Small intestine (tissue), 7 donors: ENCODE measurements at regions not wholly inside any gene's neighbourhood (a gene's known extent, or its start where the extent isn't known, plus 50 kb on each side); places are given as distances from the start of the nearest gene placed in this dataset.

Source experiments
- DNase-seq, 2 donors: peaks; one replicate each; pipeline versions ENCODE4 v3.0.0 to v3.0.0-alpha.2; 2013
- FAIRE-seq: peaks from 2 replicates; lab custom pipeline; 2012; peaks lifted over from hg19 to GRCh38; lab: Jason Lieb, UNC
- H3K27ac ChIP-seq, 3 donors: one replicate each; pipeline ENCODE4 v1.5.1; 2013; ENCODE audit warnings: low read length in 2 of 3, mild to moderate bottlenecking in 2 of 3, control low read depth in 1 of 3, inconsistent platforms in 1 of 3, low read depth in 1 of 3, moderate library complexity in 1 of 3
- H3K27me3 ChIP-seq, 3 donors: one replicate each; pipeline ENCODE4 v1.6.1; 2013; ENCODE audit warnings: low read length in 3 of 3, inconsistent platforms in 1 of 3; ENCODE audit not compliant: control insufficient read depth in 3 of 3, insufficient read depth in 3 of 3
- H3K36me3 ChIP-seq, 3 donors: one replicate each; pipeline ENCODE4 v1.6.1; 2013; ENCODE audit warnings: low read length in 3 of 3, inconsistent platforms in 1 of 3, low read depth in 1 of 3, mild to moderate bottlenecking in 1 of 3, moderate library complexity in 1 of 3; ENCODE audit not compliant: control insufficient read depth in 3 of 3, insufficient read depth in 2 of 3
- H3K4me1 ChIP-seq, 3 donors: one replicate each; pipeline ENCODE4 v1.6.1; 2013; ENCODE audit warnings: low read length in 2 of 3, inconsistent platforms in 1 of 3, low read depth in 1 of 3, mild to moderate bottlenecking in 1 of 3, moderate library complexity in 1 of 3; ENCODE audit not compliant: control insufficient read depth in 3 of 3, insufficient read depth in 2 of 3
- H3K4me3 ChIP-seq, 3 donors: one replicate each; pipeline ENCODE4 v1.5.1; 2013; ENCODE audit warnings: low read length in 3 of 3, control low read depth in 1 of 3, inconsistent platforms in 1 of 3, low read depth in 1 of 3, mild to moderate bottlenecking in 1 of 3, moderate library complexity in 1 of 3
- H3K9me3 ChIP-seq, 2 donors: one replicate each; pipeline ENCODE4 v1.6.1; 2013; ENCODE audit warnings: low read depth in 1 of 2, low read length in 1 of 2; ENCODE audit not compliant: control insufficient read depth in 2 of 2, insufficient read depth in 1 of 2
- WGBS, 3 donors: extraction: QIAGEN DNeasy Blood & Tissue Kit; methylation state at CpG; one replicate each; pipeline ENCODE4 v1.1.7; 2013; 5-methylcytosine and 5-hydroxymethylcytosine counted together
- donor health status: healthy with polysubstance abuse.
- donor health status: control.
- donor health status: control.
- donor health status: Bipolar disorder and iron deficiency.
- donor health status: healthy.

DNA sequence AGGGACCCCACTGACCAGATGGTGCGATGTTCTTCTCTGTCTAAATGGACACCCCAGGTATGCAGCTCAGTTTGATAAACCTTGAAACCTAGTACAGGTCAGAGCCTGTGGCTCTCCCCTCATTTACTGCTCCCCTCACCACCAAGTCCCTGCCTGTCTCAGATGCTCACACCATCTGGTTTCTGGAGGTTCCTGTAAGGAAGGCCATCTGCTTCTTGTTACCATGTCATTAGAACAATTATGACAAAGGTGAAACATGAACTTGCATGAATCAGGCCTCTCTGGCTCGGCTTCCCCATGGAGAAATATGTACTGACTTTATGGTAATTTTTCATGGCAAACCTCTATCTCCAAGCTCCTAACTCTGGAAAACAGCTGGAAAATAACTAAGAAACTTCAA is 965.7 kb downstream of the UQCRFS1 start:
- Histone ChIP-seq H3K27ac (no peak overlapping the region), H3K36me3 (no peaks in the 10 kb centered on the region), H3K9me3 (no peaks in the 10 kb centered on the region), H3K27me3 (no peaks in the 10 kb centered on the region), H3K4me3 (no peak overlapping the region), H3K4me1 (no peaks in the 10 kb centered on the region)
- no peak for FAIRE-seq
- no peak for DNase-seq
- WGBS, 3 donors: 87 to 92% (median 89%) methylated on average over 2 of the region's 2 CpGs

DNA sequence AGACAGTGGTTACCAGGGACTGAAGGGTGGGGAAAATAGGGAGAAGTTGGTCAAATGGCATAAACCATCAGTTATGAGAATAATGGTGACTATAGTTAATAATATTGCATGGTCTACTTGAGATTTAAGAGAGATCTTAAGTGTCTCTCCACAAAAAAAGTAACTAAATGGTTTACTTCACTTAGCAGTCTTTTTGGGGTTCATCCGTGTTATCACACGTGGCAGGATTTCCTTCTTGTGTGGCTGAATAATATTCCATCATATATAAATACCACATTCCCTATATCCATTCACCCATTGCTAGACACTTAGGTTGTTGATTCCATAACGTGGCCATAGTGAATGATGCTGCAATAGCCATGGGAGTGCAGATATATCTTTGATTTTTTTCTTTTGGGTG is 967.0 kb downstream of the UQCRFS1 start:
- DNase-seq (no peak), FAIRE-seq (no peak)
- Histone ChIP-seq H3K27ac (no peak overlapping the region), H3K36me3 (no peaks in the 10 kb centered on the region), H3K27me3 (no peaks in the 10 kb centered on the region), H3K4me3 (no peak overlapping the region), H3K9me3 (no peaks in the 10 kb centered on the region), H3K4me1 (no peaks in the 10 kb centered on the region)
- WGBS, 3 donors: 63 to 83% (median 71%) methylated on average over 3 of the region's 3 CpGs

DNA sequence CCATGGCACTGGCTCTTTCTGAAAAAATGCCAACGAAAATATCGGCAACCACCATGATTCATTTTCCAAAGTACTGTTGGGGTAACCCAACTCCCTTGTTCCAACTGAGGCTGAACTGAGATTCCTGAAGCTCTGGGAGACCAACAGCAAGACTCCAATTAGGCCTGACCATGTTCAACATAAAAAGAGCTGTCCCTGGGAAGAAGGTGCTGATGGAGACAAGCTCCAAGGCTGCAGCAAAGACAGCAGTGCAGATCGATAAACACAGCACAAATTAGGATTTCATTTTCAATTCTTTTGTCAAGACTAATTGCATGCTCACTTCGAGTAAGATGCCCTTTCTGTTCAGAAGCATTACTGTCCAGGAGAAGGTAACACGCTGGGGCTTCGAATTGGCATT is 968.0 kb downstream of the UQCRFS1 start:
- Histone ChIP-seq H3K9me3 (no peaks in the 10 kb centered on the region), H3K4me1 (no peaks in the 10 kb centered on the region), H3K27me3 (no peaks in the 10 kb centered on the region), H3K4me3 (no peak overlapping the region), H3K36me3 (no peaks in the 10 kb centered on the region), H3K27ac (no peak overlapping the region)
- DNase-seq: no peak
- no peak for FAIRE-seq
- WGBS, 3 donors: 78 to 85% (median 83%) methylated on average over 6 of the region's 6 CpGs

DNA sequence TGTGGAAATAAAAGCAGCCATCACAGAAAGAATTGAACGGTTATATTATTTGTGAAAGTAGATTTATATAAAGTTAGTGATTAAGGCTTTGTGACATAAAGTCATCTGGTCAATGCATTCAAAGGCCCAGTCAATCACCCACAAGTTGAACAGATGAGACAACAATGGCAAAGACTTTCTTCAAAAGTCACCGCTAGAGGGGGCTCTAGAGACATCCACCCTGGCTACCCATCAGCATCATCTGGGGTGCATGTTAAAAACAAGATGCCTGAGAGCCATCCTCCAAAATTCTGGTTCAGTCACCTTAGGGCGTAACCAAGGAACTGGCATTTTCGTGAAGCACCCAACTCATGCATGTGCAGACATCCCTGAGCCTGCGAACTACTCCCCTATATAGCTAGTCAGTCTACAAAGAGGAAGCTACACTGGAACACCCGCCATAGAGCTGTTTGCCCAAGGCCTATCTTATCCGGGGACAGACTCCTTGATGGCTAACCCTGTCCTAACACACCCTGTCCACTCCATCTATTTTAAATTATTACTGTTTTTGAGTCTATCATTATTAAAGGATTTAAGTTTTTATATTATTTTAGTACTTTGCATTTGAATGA is 970.5 kb downstream of the UQCRFS1 start:
- 44 to 51% (median 45%) methylated on average over 7 of the region's 7 CpGs for WGBS, 3 donors

DNA sequence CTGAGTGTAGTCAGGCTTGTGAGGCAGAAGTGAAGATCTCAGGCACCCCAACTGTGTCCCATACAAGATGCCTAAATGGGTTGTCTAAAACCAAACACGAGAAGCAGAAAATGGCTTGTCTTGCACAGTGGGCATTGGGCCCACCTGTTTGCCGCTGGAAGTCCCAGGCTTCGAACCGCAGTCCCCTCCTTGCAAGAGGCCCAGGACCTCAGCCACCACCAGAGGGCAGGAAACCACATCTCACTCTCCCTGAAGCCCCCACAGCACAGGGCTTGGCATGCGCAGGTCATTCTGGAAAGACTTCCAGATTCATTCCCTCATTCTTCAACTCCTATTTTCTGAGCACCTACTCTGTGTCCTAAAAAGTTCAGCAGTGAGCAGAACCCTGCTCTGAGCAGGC is 973.7 kb downstream of the UQCRFS1 start:
- no peaks in the 10 kb centered on the region for H3K36me3 ChIP-seq
- peaks cover 0 to 6% of the 10 kb centered on the region in 2 donors for H3K9me3 ChIP-seq
- no peaks in the 10 kb centered on the region for H3K27me3 ChIP-seq
- no peak for DNase-seq
- H3K4me1 ChIP-seq: no peaks in the 10 kb centered on the region
- no peak for FAIRE-seq
- H3K27ac ChIP-seq: no peak overlapping the region
- 52 to 67% (median 66%) methylated on average over 5 of the region's 5 CpGs for WGBS, 3 donors
- H3K4me3 ChIP-seq: no peak overlapping the region

More for the DNA sequence above, 970.5 kb downstream of the UQCRFS1 start:
- H3K4me3 ChIP-seq: no peak overlapping the region
- H3K4me1 ChIP-seq: no peaks in the 10 kb centered on the region
- FAIRE-seq (no peak), DNase-seq (peak in 1 of 2 donors; percentile 5)
- no peaks in the 10 kb centered on the region for H3K9me3 ChIP-seq
- no peaks in the 10 kb centered on the region for H3K36me3 ChIP-seq
- no peak overlapping the region for H3K27ac ChIP-seq
- no peaks in the 10 kb centered on the region for H3K27me3 ChIP-seq

DNA sequence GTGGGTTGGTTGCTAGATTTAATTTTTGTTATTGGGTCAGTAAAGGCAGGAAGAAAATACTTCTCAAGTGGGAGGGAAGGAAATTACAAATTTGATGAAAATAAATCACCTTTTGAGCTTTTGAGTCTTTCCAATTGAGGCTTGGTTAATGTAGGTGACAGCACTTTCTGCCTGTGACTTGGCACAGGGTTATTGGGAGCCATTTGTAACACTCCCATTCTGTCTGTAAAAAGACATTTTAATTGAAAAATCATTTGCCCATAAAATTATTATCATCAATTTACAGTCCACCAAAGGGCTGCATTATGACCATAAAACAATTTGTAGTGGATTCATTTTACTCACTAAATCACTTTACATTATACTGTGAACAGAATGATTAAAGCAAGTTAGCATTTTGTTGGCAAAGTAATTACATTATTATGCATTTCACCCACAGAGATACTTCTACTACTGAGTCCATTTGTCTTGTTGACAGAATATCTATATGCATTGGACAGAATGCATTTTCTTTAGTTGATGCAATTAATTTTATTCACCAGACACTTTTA is 974.6 kb downstream of the UQCRFS1 start:
- Histone ChIP-seq H3K9me3 (peaks cover 0 to 6% of the 10 kb centered on the region in 2 donors), H3K27me3 (no peaks in the 10 kb centered on the region), H3K27ac (no peak overlapping the region), H3K4me1 (no peaks in the 10 kb centered on the region), H3K36me3 (no peaks in the 10 kb centered on the region), H3K4me3 (no peak overlapping the region)
- DNase-seq: no peak
- no peak for FAIRE-seq

DNA sequence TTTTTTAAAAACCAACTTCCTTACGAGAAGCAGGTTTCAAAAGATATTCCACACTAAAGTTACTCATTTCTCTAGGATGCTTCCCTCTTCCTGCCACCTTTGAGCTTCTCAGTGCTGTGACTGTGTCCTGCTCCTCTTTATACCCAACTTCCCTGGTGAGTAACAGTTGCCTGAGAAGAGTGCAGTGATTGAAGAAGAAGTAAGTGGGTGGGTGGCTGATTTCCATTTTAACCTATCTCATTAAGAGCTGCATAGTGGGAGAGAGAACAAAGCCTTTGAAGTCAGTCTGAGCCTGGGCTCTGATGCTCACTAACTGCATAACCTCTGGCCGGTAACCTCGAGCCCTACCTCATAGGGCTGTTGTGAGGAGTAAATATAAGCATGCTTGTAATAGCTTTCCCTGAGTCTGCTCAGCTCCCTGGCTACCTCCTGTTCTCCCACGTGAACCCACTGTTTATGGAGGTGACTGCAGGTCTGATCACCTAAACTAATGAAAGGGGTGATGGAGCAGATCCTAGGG is 977.3 kb downstream of the UQCRFS1 start:
- 34 to 54% (median 37%) methylated on average over 4 of the region's 4 CpGs for WGBS, 3 donors
- H3K4me1 ChIP-seq: no peaks in the 10 kb centered on the region
- DNase-seq: no peak
- FAIRE-seq: no peak
- H3K4me3 ChIP-seq: no peak overlapping the region
- H3K9me3 ChIP-seq: peaks cover 0 to 6% of the 10 kb centered on the region in 2 donors
- H3K36me3 ChIP-seq: no peaks in the 10 kb centered on the region
- H3K27ac ChIP-seq: no peak overlapping the region
- no peaks in the 10 kb centered on the region for H3K27me3 ChIP-seq

DNA sequence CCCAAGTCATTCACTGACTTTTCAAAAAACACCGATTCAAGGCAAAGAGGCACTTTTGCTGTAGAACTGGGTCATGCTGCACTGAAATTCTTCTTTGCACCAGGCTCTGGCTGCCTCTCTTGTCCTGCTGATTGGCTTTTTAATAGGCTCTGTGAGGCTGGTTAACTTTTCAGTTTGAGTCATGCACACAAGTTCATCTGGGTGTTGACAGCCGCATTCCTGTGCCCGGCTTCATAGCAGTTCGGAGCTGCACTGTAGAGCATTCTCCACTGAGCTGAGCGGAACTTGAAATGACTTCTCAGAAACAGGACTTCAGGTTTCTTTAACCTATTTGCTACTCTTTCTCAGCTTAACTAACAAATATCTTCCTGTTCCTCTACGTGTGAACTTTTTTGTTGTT is 978.3 kb downstream of the UQCRFS1 start:
- Histone ChIP-seq H3K27ac (no peak overlapping the region), H3K4me1 (no peaks in the 10 kb centered on the region), H3K36me3 (no peaks in the 10 kb centered on the region), H3K27me3 (no peaks in the 10 kb centered on the region), H3K9me3 (peaks cover 0 to 6% of the 10 kb centered on the region in 2 donors), H3K4me3 (no peak overlapping the region)
- 64 to 71% (median 67%) methylated on average over 6 of the region's 6 CpGs for WGBS, 3 donors
- DNase-seq (no peak), FAIRE-seq (no peak)

DNA sequence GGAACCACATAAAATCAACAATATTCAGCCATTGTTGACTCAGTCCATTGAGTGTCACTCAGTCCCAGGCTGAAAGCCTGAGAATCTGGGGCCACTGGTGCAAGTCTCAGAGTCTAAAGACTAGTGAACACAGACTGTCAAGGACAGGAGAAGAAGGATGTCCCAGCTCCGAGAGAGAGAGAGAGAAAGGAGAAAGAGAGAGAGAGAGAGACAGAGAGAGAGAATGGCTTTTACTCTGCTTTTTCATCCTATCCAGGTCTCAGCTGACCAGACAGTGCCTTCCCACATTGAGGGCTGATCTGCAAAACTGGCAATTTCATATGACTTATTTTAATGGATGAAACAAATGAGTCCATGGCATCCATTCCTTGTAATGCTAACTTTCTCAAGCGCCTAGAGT is 984.1 kb downstream of the UQCRFS1 start:
- 75 to 83% (median 81%) methylated on average over 2 of the region's 2 CpGs for WGBS, 3 donors
- DNase-seq (no peak), FAIRE-seq (no peak)
- Histone ChIP-seq H3K27ac (no peak overlapping the region), H3K36me3 (no peaks in the 10 kb centered on the region), H3K9me3 (no peaks in the 10 kb centered on the region), H3K4me1 (no peaks in the 10 kb centered on the region), H3K4me3 (no peak overlapping the region), H3K27me3 (no peaks in the 10 kb centered on the region)
